IMR-90 (cell line): ENCODE measurements at regions not wholly inside any gene's neighbourhood (a gene's known extent, or its start where the extent isn't known, plus 50 kb on each side); places are given as distances from the start of the nearest gene placed in this dataset.

ENCODE experiments used
- ATAC-seq: fragments of 200-7000 bp; cut with Tn5 transposase; 2 replicates; pipeline ENCODE4 v1.9.1; 2020; ENCODE audit warnings: low read depth, mild to moderate bottlenecking, moderate library complexity
- BruUV-seq: library from RNA; stranded (reverse); fragments of 400-500 nt; replicated peaks from 2 replicates; lab custom pipeline; 2021; lab: Mats Ljungman, UMichigan
- CTCF ChIA-PET: fragments of 300-600 bp; formaldehyde crosslinking; extraction: SDS; loops from one replicate; lab custom pipeline; 2021; ENCODE audit warnings: antibody characterized with exemption; lab: Yijun Ruan, JAX
- POLR2A ChIA-PET: fragments of 300-600 bp; sonication (Branson Sonifier 250); formaldehyde crosslinking; loops from one replicate; lab custom pipeline; 2022; ENCODE audit warnings: antibody characterized with exemption; ENCODE audit not compliant: unreplicated experiment; lab: Charles Lee
- DNase-seq: peaks from one replicate; pipeline ENCODE4 v3.0.0; 2013
- H2AFZ ChIP-seq: replicated peaks from 2 replicates; pipeline ENCODE3; 2013; ENCODE audit warnings: low read length, mild to moderate bottlenecking; ENCODE audit not compliant: poor library complexity
- H2AK5ac ChIP-seq: 2 replicates; pipeline ENCODE4 v1.6.1; 2013; ENCODE audit warnings: low read depth, low read length, inconsistent platforms
- H2AK9ac ChIP-seq: replicated peaks from 2 replicates; pipeline ENCODE3; 2013; ENCODE audit warnings: mild to moderate bottlenecking, low read depth, low read length, moderate library complexity; ENCODE audit not compliant: poor library complexity
- H2BK120ac ChIP-seq: 2 replicates; pipeline ENCODE4 v1.6.1; 2013; ENCODE audit warnings: low read depth, low read length, inconsistent platforms
- H2BK15ac ChIP-seq: 3 replicates; pipeline ENCODE4 v1.6.1; 2013; ENCODE audit warnings: low read depth, low read length, inconsistent platforms
- H2BK20ac ChIP-seq: 2 replicates; pipeline ENCODE4 v1.6.1; 2013; ENCODE audit warnings: low read depth, mild to moderate bottlenecking, inconsistent platforms, low read length, moderate library complexity
- H2BK5ac ChIP-seq: 2 replicates; pipeline ENCODE4 v1.6.1; 2013; ENCODE audit warnings: mild to moderate bottlenecking, low read depth, low read length, inconsistent platforms; ENCODE audit not compliant: poor library complexity, severe bottlenecking
- H3K14ac ChIP-seq: replicated peaks from 2 replicates; pipeline ENCODE4 v1.6.1; 2013; ENCODE audit warnings: low read depth, low read length, inconsistent platforms
- H3K18ac ChIP-seq: 2 replicates; pipeline ENCODE4 v1.6.1; 2013; ENCODE audit warnings: low read depth, low read length, control low read depth
- H3K23ac ChIP-seq: 2 replicates; pipeline ENCODE4 v1.6.1; 2013; ENCODE audit warnings: low read depth, low read length, inconsistent platforms
- H3K27ac ChIP-seq: 2 replicates; pipeline ENCODE4 v1.5.1; 2013; ENCODE audit warnings: mild to moderate bottlenecking, control low read depth, low read length; ENCODE audit not compliant: insufficient read depth
- H3K27me3 ChIP-seq: 2 replicates; pipeline ENCODE4 v1.6.1; 2013; ENCODE audit warnings: low read length; ENCODE audit not compliant: control insufficient read depth, insufficient read depth
- H3K36me3 ChIP-seq: 2 replicates; pipeline ENCODE4 v1.6.1; 2013; ENCODE audit warnings: low read length, mixed read lengths; ENCODE audit not compliant: control insufficient read depth, insufficient read depth
- H3K4ac ChIP-seq: 2 replicates; pipeline ENCODE4 v1.6.1; 2013; ENCODE audit warnings: low read depth, low read length, inconsistent platforms
- H3K4me1 ChIP-seq: 2 replicates; pipeline ENCODE4 v1.6.1; 2013; ENCODE audit warnings: low read length, mixed read lengths; ENCODE audit not compliant: control insufficient read depth, insufficient read depth
- H3K4me2 ChIP-seq: 2 replicates; pipeline ENCODE4 v1.6.1; 2013; ENCODE audit warnings: low read depth, mild to moderate bottlenecking, control low read depth, low read length, moderate library complexity
- H3K4me3 ChIP-seq: 2 replicates; pipeline ENCODE4 v1.5.1; 2013; ENCODE audit warnings: low read depth, mild to moderate bottlenecking, control low read depth, low read length, moderate library complexity; ENCODE audit not compliant: insufficient read depth
- H3K56ac ChIP-seq: 2 replicates; pipeline ENCODE4 v1.6.1; 2013; ENCODE audit warnings: low read length, inconsistent platforms; ENCODE audit not compliant: insufficient read depth; ENCODE audit errors: extremely low read depth
- H3K79me1 ChIP-seq, 2 experiments: 2 replicates each; pipeline ENCODE4 v1.6.1; 2013; ENCODE audit warnings: low read length in 2 of 2, inconsistent platforms in 1 of 2, low read depth in 1 of 2
- H3K9ac ChIP-seq: 2 replicates; pipeline ENCODE4 v1.6.1; 2013; ENCODE audit warnings: low read depth, low read length, control low read depth
- H3K9me1 ChIP-seq: 2 replicates; pipeline ENCODE4 v1.6.1; 2013; ENCODE audit warnings: low read length, inconsistent platforms; ENCODE audit not compliant: insufficient read depth
- H3K9me3 ChIP-seq: 2 replicates; pipeline ENCODE4 v1.6.1; 2013; ENCODE audit warnings: low read length; ENCODE audit not compliant: control insufficient read depth, insufficient read depth
- H4K20me1 ChIP-seq: 2 replicates; pipeline ENCODE4 v1.6.1; 2013; ENCODE audit warnings: low read length, inconsistent platforms; ENCODE audit not compliant: insufficient read depth
- H4K5ac ChIP-seq: 2 replicates; pipeline ENCODE4 v1.6.1; 2013; ENCODE audit warnings: mild to moderate bottlenecking, low read depth, low read length, control low read depth
- H4K8ac ChIP-seq, 2 experiments: 2 replicates each; pipeline ENCODE4 v1.6.1; 2013; ENCODE audit warnings: low read depth in 2 of 2, low read length in 2 of 2, control low read depth in 1 of 2, inconsistent platforms in 1 of 2
- H4K91ac ChIP-seq: 2 replicates; pipeline ENCODE4 v1.6.1; 2013; ENCODE audit warnings: low read depth, low read length, inconsistent platforms; ENCODE audit not compliant: insufficient read depth
- BHLHE40 ChIP-seq: fragments of 150-350 bp; IDR thresholded peaks from 2 replicates; pipeline ENCODE4 v1.6.1; 2016; ENCODE audit warnings: mild to moderate bottlenecking, low read depth, low read length
- CEBPB ChIP-seq: IDR thresholded peaks from 2 replicates; pipeline ENCODE4 v1.6.1; 2012; ENCODE audit warnings: low read depth, low read length, improper control_type of control experiment
- CHD1 ChIP-seq: IDR thresholded peaks from 2 replicates; pipeline ENCODE4 v1.6.1; 2012; ENCODE audit warnings: low read depth, low read length, improper control_type of control experiment
- FOS ChIP-seq: fragments of 150-350 bp; IDR thresholded peaks from 2 replicates; pipeline ENCODE4 v1.6.1; 2016; ENCODE audit warnings: low read depth, low read length
- MAFK ChIP-seq: IDR thresholded peaks from 2 replicates; pipeline ENCODE4 v1.6.1; 2012; ENCODE audit warnings: low read depth, low read length, improper control_type of control experiment
- MAZ ChIP-seq: IDR thresholded peaks from 2 replicates; pipeline ENCODE4 v1.6.1; 2012; ENCODE audit warnings: low read depth, mild to moderate bottlenecking, low read length, improper control_type of control experiment, moderate library complexity, borderline replicate concordance
- MXI1 ChIP-seq: IDR thresholded peaks from 2 replicates; pipeline ENCODE4 v1.6.1; 2012; ENCODE audit warnings: low read depth, mild to moderate bottlenecking, low read length, moderate library complexity, borderline replicate concordance
- NFE2L2 ChIP-seq: fragments of 150-350 bp; IDR thresholded peaks from 2 replicates; pipeline ENCODE4 v1.6.1; 2016; ENCODE audit warnings: low read depth, mild to moderate bottlenecking, low read length
- POLR2A ChIP-seq: IDR thresholded peaks from 2 replicates; pipeline ENCODE4 v1.6.1; 2012; ENCODE audit warnings: mild to moderate bottlenecking, low read depth, low read length
- RAD21 ChIP-seq: IDR thresholded peaks from 2 replicates; pipeline ENCODE4 v1.6.1; 2012; ENCODE audit warnings: low read length, improper control_type of control experiment
- RCOR1 ChIP-seq: IDR thresholded peaks from 2 replicates; pipeline ENCODE4 v1.6.1; 2012; ENCODE audit warnings: mild to moderate bottlenecking, low read length, improper control_type of control experiment; ENCODE audit not compliant: insufficient replicate concordance
- RFX5 ChIP-seq: IDR thresholded peaks from 2 replicates; pipeline ENCODE4 v1.8.0; 2012; ENCODE audit warnings: low read depth, mild to moderate bottlenecking, low read length, moderate library complexity
- SMC3 ChIP-seq: fragments of 150-350 bp; IDR thresholded peaks from 2 replicates; pipeline ENCODE4 v1.6.1; 2016; ENCODE audit warnings: low read depth, mild to moderate bottlenecking, antibody characterized with exemption, low read length, moderate library complexity
- WGBS, 2 experiments: methylation state at CpG; one replicate each; pipeline versions ENCODE4 v1.1.5 to v1.1.7; 2013; ENCODE audit warnings: missing lambda C conversion rate in 2 of 2; ENCODE audit not compliant: insufficient read length in 1 of 2; ENCODE audit errors: extremely low coverage in 2 of 2; 5-methylcytosine and 5-hydroxymethylcytosine counted together
- dilution Hi-C: fragments of 300-500 bp; cut with HindIII; formaldehyde crosslinking; loops from one replicate; pipeline ENCODE4 v1.14.3; 2018; ENCODE audit warnings: low sequenced_read_pairs; ENCODE audit not compliant: unreplicated experiment
- in situ Hi-C: fragments of 300-500 bp; cut with MboI; formaldehyde crosslinking; loops from 3 replicates; pipeline ENCODE4 v1.14.3; 2019; ENCODE audit warnings: low sequenced_read_pairs, inconsistent platforms, mixed read lengths
- intact Hi-C: fragments of 100-400 bp; cut with micrococcal nuclease; formaldehyde crosslinking; loops from 2 replicates; pipeline ENCODE4 v1.10.0; 2022
- TF ChIP-seq, protein P1 (sequence below): fragments of 150-350 bp; IDR thresholded peaks from 2 replicates; pipeline ENCODE4 v1.6.1; 2017; ENCODE audit warnings: mild to moderate bottlenecking, antibody characterized with exemption, low read length, low read depth
- TF ChIP-seq, protein P2 (sequence below): fragments of 150-350 bp; IDR thresholded peaks from 2 replicates; pipeline ENCODE4 v1.6.1; 2016; ENCODE audit warnings: low read depth, mild to moderate bottlenecking, low read length, moderate library complexity, borderline replicate concordance
- TF ChIP-seq, protein P3 (sequence below): conservative IDR thresholded peaks from 2 replicates; pipeline ENCODE4 v1.5.1; 2012; ENCODE audit warnings: mild to moderate bottlenecking, low read depth, low read length, improper control_type of control experiment

DNA sequence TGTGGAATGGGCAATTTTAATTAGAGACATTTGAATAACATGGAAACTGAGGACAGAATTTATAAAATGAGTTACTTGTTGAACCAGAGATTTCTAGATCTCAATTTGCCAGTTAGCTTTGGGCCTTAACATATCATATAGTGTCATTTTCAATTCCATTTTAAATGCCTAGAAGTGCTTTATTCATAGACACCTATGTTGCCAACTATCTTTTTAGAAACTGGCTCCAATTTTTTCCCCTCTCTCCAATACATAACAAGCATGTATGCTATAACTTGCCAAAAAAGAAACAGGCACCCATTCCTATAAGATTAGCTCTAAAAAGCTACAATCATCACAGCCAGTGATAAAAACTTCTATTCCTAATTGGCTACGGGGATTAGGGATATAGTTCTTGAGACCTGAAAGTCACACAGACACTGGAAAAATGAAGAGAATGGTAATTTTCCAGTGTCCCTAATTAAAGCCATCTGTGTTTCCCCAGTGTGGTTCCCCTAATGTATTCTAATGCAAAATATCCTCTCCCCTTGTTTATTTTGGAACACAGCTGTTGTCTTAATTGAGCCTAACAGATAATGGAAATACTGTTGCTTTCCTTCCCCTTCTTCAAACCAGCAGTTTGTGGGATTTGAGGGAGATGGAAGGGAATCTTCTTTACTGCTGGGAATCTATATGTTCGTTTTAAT lies 205.5 kb upstream of the FSHR start:
- POLR2A ChIA-PET, result no interaction called here

More for the DNA sequence above, 205.5 kb upstream of the FSHR start:
- Histone ChIP-seq H3K9ac (no peak overlapping the region), H3K36me3 (no peaks in the 10 kb centered on the region), H3K9me3 (peaks cover 13% of the 10 kb centered on the region), H3K18ac (no peak overlapping the region), H3K23ac (no peak overlapping the region), H3K27me3 (no peaks in the 10 kb centered on the region), H2AK5ac (no peak overlapping the region), H3K4me2 (no peak overlapping the region), H3K79me1 (no peaks in the 10 kb centered on the region), H2BK5ac (no peak overlapping the region), H2BK120ac (no peak overlapping the region), H3K4me1 (no peaks in the 10 kb centered on the region), H2BK15ac (no peak overlapping the region), H4K5ac (no peak overlapping the region), H2AFZ (no peak overlapping the region), H3K14ac (no peak overlapping the region), H3K27ac (no peak overlapping the region), H3K9me1 (no peaks in the 10 kb centered on the region), H4K8ac (no peak overlapping the region), H4K91ac (no peak overlapping the region), H3K4ac (no peak overlapping the region), H2AK9ac (no peak overlapping the region), H3K4me3 (no peak overlapping the region), H2BK20ac (no peak overlapping the region), H3K56ac (no peak overlapping the region), H4K20me1 (no peaks in the 10 kb centered on the region)
- DNase-seq (no peak), ATAC-seq (no peak)
- in situ Hi-C loops, result no loop called here
- TF ChIP-seq, protein P1, sequence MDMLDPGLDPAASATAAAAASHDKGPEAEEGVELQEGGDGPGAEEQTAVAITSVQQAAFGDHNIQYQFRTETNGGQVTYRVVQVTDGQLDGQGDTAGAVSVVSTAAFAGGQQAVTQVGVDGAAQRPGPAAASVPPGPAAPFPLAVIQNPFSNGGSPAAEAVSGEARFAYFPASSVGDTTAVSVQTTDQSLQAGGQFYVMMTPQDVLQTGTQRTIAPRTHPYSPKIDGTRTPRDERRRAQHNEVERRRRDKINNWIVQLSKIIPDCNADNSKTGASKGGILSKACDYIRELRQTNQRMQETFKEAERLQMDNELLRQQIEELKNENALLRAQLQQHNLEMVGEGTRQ, result no peak
- TF ChIP-seq CEBPB, result no peak
- no peak for TF ChIP-seq RFX5
- TF ChIP-seq, protein P2, sequence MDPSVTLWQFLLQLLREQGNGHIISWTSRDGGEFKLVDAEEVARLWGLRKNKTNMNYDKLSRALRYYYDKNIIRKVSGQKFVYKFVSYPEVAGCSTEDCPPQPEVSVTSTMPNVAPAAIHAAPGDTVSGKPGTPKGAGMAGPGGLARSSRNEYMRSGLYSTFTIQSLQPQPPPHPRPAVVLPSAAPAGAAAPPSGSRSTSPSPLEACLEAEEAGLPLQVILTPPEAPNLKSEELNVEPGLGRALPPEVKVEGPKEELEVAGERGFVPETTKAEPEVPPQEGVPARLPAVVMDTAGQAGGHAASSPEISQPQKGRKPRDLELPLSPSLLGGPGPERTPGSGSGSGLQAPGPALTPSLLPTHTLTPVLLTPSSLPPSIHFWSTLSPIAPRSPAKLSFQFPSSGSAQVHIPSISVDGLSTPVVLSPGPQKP, result no peak
- no peak for TF ChIP-seq RAD21
- TF ChIP-seq FOS, result no peak
- TF ChIP-seq, protein P3, sequence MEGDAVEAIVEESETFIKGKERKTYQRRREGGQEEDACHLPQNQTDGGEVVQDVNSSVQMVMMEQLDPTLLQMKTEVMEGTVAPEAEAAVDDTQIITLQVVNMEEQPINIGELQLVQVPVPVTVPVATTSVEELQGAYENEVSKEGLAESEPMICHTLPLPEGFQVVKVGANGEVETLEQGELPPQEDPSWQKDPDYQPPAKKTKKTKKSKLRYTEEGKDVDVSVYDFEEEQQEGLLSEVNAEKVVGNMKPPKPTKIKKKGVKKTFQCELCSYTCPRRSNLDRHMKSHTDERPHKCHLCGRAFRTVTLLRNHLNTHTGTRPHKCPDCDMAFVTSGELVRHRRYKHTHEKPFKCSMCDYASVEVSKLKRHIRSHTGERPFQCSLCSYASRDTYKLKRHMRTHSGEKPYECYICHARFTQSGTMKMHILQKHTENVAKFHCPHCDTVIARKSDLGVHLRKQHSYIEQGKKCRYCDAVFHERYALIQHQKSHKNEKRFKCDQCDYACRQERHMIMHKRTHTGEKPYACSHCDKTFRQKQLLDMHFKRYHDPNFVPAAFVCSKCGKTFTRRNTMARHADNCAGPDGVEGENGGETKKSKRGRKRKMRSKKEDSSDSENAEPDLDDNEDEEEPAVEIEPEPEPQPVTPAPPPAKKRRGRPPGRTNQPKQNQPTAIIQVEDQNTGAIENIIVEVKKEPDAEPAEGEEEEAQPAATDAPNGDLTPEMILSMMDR, result no peak
- no peak for TF ChIP-seq BHLHE40
- no peak for TF ChIP-seq MAZ
- no peak for TF ChIP-seq SMC3
- TF ChIP-seq CHD1, result no peak
- TF ChIP-seq POLR2A, result no peak
- no peak for TF ChIP-seq NFE2L2
- no peak for TF ChIP-seq MXI1
- no peak for TF ChIP-seq RCOR1
- no peak for TF ChIP-seq MAFK
- dilution Hi-C loops, result no loop called here
- no CpG with 5 or more reads among the region's 2 CpGs for WGBS, 2 experiments
- intact Hi-C loops, result no loop called here
- no TSS peak for BruUV-seq
- CTCF ChIA-PET, result interaction anchor here (0.6 kb wide), 1 partner anchor 602 kb away, joined by 3 read pairs; no protein-coding TSS in a partner anchor
